ENCODE measurements at regions not wholly inside any gene's neighbourhood (a gene's known extent, or its start where the extent isn't known, plus 50 kb on each side); places are given as distances from the start of the nearest gene placed in this dataset.

DNA sequence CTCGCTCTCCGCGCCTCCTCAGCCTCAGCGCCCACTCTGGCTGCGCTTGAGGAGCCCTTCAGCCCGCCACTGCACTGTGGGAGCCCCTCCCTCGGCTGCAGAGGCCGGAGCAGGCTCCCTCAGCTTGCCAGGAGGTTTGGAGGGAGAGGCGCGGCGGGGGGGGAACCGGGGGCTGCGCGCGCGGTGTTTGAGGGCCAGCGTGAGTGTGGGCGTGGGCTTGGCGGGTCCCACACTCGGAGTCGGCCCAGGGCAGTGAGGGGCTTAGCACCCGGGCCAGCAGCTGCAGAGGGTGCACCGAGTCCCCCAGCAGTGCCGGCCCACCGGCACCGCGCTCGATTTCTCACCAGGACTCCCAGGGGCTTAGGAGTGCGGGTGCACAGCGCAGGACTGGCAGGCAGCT, 1220.9 kb downstream of the PCDH9 start:
- peak; percentile 31 for DNase-seq
- Histone ChIP-seq H3K27me3 (ENCODE audit: low read depth) (no peaks in the 10 kb centered on the region), H3K27ac (no peak overlapping the region), H3K9me3 (no peaks in the 10 kb centered on the region), H3K4me1 (no peaks in the 10 kb centered on the region), H3K36me3 (no peaks in the 10 kb centered on the region), H3K4me3 (no peak overlapping the region)
- intact Hi-C loops (cut with DNase I), result no loop called here
- TF ChIP-seq, protein P1, sequence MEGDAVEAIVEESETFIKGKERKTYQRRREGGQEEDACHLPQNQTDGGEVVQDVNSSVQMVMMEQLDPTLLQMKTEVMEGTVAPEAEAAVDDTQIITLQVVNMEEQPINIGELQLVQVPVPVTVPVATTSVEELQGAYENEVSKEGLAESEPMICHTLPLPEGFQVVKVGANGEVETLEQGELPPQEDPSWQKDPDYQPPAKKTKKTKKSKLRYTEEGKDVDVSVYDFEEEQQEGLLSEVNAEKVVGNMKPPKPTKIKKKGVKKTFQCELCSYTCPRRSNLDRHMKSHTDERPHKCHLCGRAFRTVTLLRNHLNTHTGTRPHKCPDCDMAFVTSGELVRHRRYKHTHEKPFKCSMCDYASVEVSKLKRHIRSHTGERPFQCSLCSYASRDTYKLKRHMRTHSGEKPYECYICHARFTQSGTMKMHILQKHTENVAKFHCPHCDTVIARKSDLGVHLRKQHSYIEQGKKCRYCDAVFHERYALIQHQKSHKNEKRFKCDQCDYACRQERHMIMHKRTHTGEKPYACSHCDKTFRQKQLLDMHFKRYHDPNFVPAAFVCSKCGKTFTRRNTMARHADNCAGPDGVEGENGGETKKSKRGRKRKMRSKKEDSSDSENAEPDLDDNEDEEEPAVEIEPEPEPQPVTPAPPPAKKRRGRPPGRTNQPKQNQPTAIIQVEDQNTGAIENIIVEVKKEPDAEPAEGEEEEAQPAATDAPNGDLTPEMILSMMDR (IDR thresholded peaks at IDR 0.05), result no peak
- ATAC-seq, result peak in 1 of 2 donors; percentile 35

DNA sequence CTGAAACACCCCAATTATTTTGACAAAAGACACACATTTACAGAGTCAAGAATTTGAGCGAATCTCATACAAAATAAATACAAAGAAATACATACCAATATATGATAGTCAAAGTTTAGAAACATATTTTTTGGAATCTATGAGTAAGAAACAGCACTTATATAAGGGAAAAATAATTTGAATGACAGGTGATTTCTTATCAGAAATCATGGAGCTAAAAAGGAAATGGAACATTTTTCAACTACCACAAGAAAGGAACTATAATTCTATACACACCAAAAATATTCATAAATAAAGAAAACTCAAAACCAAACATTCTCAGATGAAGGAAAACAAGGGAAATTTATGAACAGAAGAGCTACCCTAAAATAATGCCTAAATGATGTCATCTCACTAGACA, 1226.6 kb downstream of the PCDH9 start:
- H3K9me3 ChIP-seq, result peaks cover 8% of the 10 kb centered on the region
- TF ChIP-seq, protein P1 (IDR thresholded peaks at IDR 0.05), result no peak
- H3K27ac ChIP-seq, result no peak overlapping the region
- H3K36me3 ChIP-seq, result no peaks in the 10 kb centered on the region
- H3K27me3 ChIP-seq (ENCODE audit: low read depth), result no peaks in the 10 kb centered on the region
- DNase-seq, result no peak
- no peak overlapping the region for H3K4me3 ChIP-seq
- no peaks in the 10 kb centered on the region for H3K4me1 ChIP-seq
- ATAC-seq, result no peak
- intact Hi-C loops (cut with DNase I), result no loop called here

DNA sequence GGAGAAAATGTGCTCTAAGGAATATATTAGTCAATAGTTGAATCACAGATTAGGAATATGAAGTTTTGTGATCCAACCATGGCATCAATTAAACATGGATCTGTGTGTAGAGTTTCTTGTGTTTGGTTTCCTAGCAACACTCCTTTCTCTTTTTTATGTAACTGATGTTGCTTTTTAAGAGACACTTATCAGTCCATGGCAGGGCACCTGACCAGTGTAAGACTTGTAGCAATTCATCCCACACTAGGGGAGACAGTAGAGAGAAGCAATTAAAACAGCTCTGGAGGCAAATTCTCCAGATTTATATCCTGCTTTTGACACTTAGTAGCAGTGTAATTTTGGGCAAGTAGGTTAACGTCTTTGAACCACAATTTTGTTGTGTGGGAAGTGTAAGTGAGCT, 1229.0 kb downstream of the PCDH9 start:
- Histone ChIP-seq H3K27me3 (ENCODE audit: low read depth) (no peaks in the 10 kb centered on the region), H3K36me3 (no peaks in the 10 kb centered on the region), H3K9me3 (peaks cover 8% of the 10 kb centered on the region), H3K4me3 (no peak overlapping the region), H3K4me1 (no peaks in the 10 kb centered on the region), H3K27ac (no peak overlapping the region)
- no peak for ATAC-seq
- no peak for DNase-seq
- intact Hi-C loops (cut with DNase I), result no loop called here
- TF ChIP-seq, protein P1 (IDR thresholded peaks at IDR 0.05), result no peak

DNA sequence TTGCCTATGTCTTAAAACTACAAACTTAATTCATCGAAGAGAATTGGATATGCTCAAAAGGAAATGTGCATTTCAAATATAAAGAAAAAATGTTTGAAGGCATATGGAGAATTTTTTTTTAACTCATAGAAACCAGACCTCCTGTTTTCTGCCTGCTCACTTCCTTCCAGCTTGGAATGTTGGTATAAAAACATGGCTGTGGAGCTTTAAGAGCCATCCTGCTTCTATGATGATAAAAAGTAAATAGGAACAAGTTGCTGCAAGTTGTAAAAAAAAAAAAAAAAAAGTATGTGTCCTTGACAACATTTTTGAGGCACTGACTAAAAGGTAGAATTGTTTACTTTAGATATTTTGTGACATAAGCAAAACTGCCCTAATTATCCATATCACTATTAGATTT, 1230.7 kb downstream of the PCDH9 start:
- no peaks in the 10 kb centered on the region for H3K36me3 ChIP-seq
- peaks cover 8% of the 10 kb centered on the region for H3K9me3 ChIP-seq
- no peaks in the 10 kb centered on the region for H3K27me3 ChIP-seq (ENCODE audit: low read depth)
- intact Hi-C loops (cut with DNase I), result no loop called here
- TF ChIP-seq, protein P1 (IDR thresholded peaks at IDR 0.05), result no peak
- H3K4me1 ChIP-seq, result no peaks in the 10 kb centered on the region
- DNase-seq (no peak), ATAC-seq (no peak)
- no peak overlapping the region for H3K4me3 ChIP-seq
- no peak overlapping the region for H3K27ac ChIP-seq

DNA sequence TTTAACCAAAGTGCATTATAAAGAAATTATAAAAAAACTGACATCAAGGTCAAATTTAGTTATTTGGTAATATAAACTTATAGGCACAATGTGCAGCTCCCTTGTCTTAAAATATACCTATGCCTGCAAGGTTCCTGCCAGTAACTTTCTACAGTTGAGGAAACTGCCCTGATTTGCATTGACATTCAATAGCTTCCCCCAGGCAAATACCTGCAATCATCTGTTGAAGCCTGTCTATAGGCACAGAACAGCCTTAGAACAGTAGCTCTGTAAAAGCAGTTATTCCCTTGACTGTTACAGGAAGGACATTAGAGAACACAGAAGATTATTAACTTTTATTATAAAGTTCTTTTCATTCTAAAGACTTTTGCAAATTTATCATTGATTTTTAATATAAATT, 1239.5 kb downstream of the PCDH9 start:
- Histone ChIP-seq H3K36me3 (no peaks in the 10 kb centered on the region), H3K27ac (no peak overlapping the region), H3K4me3 (no peak overlapping the region), H3K27me3 (ENCODE audit: low read depth) (no peaks in the 10 kb centered on the region), H3K4me1 (no peaks in the 10 kb centered on the region), H3K9me3 (no peaks in the 10 kb centered on the region)
- no peak for ATAC-seq
- TF ChIP-seq, protein P1 (IDR thresholded peaks at IDR 0.05), result no peak
- intact Hi-C loops (cut with DNase I), result no loop called here
- no peak for DNase-seq

DNA sequence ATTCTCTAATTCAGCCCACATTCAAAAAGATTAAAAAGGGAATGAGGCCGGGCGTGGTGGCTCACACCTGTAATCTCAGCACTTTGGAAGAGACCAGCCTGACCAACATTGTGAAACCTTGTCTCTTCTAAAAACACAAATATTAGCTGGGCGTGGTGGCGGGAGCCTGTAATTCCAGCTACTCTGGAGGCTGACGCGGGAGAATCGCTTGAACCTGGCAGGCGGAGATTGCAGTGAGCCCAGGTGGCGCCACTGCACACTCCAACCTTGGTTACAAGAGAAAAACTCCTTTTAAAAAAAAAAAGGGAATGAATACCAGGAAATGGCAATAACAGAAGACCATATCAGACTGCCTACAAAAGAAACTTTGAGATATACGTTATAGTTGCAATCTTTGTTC, 1244.5 kb downstream of the PCDH9 start:
- Histone ChIP-seq H3K36me3 (no peaks in the 10 kb centered on the region), H3K4me1 (no peaks in the 10 kb centered on the region), H3K27ac (no peak overlapping the region), H3K9me3 (no peaks in the 10 kb centered on the region), H3K4me3 (no peak overlapping the region), H3K27me3 (ENCODE audit: low read depth) (no peaks in the 10 kb centered on the region)
- DNase-seq (no peak), ATAC-seq (no peak)
- intact Hi-C loops (cut with DNase I), result no loop called here
- TF ChIP-seq, protein P1 (IDR thresholded peaks at IDR 0.05), result no peak

Data from lower lobe of right lung (tissue), 2 donors.